Breast epithelium (tissue), 3 donors: ENCODE measurements at regions not wholly inside any gene's neighbourhood (a gene's known extent, or its start where the extent isn't known, plus 50 kb on each side); places are given as distances from the start of the nearest gene placed in this dataset.
"Not testable (repeated sequence)": the region's sequence is repeated elsewhere in the genome, so short reads cannot be mapped to it uniquely, and the experiment has no call there.

Experiments used
- CTCF ChIP-seq, 3 donors: fragments of 450-650 bp; IDR thresholded peaks; one replicate each; pipeline ENCODE4 v1.5.1; 2016 to 2017; ENCODE audit warnings: antibody characterized with exemption in 3 of 3, mild to moderate bottlenecking in 3 of 3, moderate library complexity in 3 of 3
- POLR2A ChIP-seq: fragments of 450-650 bp; IDR thresholded peaks from one replicate; pipeline ENCODE4 v1.6.1; 2016; ENCODE audit warnings: antibody characterized with exemption, mild to moderate bottlenecking, moderate library complexity
- POLR2AphosphoS5 ChIP-seq, 3 donors: sonication (generic); formaldehyde crosslinking; IDR thresholded peaks; one replicate each; pipeline ENCODE4 v1.6.1; 2017; ENCODE audit warnings: antibody characterized with exemption in 3 of 3

GRCh38 chr12:8396225-8397071, 59.3 kb upstream of the CLEC6A start:
- TF ChIP-seq CTCF (IDR thresholded peaks at IDR 0.05); POLR2AphosphoS5 (IDR thresholded peaks at IDR 0.05); POLR2A: not testable (repeated sequence)
